SK-N-SH (cell line): ENCODE measurements at regions not wholly inside any gene's neighbourhood (a gene's known extent, or its start where the extent isn't known, plus 50 kb on each side); places are given as distances from the start of the nearest gene placed in this dataset.

ENCODE experiments used
- CTCF ChIA-PET: fragments of 300-600, 350-600 bp; formaldehyde crosslinking; extraction: SDS; loops from one replicate; lab custom pipeline; 2021; lab: Yijun Ruan, JAX
- POLR2A ChIA-PET: fragments of 350-600 bp; sonication (Branson Sonifier 250); formaldehyde crosslinking; extraction: SDS; loops from one replicate; lab custom pipeline; 2020; ENCODE audit warnings: antibody characterized with exemption, inconsistent platforms; lab: Yijun Ruan, JAX
- DNase-seq: peaks from one replicate; pipeline ENCODE4 v3.0.0; 2012
- H2AFZ ChIP-seq: fragments of 200-600 bp; sonication (generic); 2 replicates; pipeline ENCODE4 v1.8.1; 2016; ENCODE audit warnings: antibody characterized with exemption, mild to moderate bottlenecking, low read depth
- H3F3A ChIP-seq: fragments of 200-600 bp; sonication (generic); replicated peaks from 2 replicates; pipeline ENCODE3; 2016; ENCODE audit warnings: antibody characterized with exemption, mild to moderate bottlenecking; ENCODE audit not compliant: insufficient read depth
- H3K27ac ChIP-seq, 2 experiments: fragments of 200-500 bp in 1 of 2; fragments of 200-600 bp in 1 of 2; sonication (Bioruptor generic) in 1 of 2; sonication (generic), shearing (Covaris generic) in 1 of 2; 2 replicates each; pipeline versions ENCODE4 v1.5.1 to v1.6.1; 2014 to 2016; ENCODE audit warnings: low read depth in 2 of 2, inconsistent platforms in 1 of 2, low read length in 1 of 2, mild to moderate bottlenecking in 1 of 2, mixed read lengths in 1 of 2
- H3K27me3 ChIP-seq: fragments of 200-600 bp; sonication (generic), shearing (Covaris generic); 2 replicates; pipeline ENCODE4 v1.6.1; 2016; ENCODE audit warnings: mixed run types; ENCODE audit not compliant: insufficient read depth
- H3K36me3 ChIP-seq, 2 experiments: fragments of 200-500 bp in 1 of 2; fragments of 200-600 bp in 1 of 2; sonication (Bioruptor generic) in 1 of 2; sonication (generic) in 1 of 2; replicated peaks in 1 of 2; 2 replicates each; pipeline versions ENCODE3 to v1.5.1; 2014 to 2016; ENCODE audit warnings: low read length in 1 of 2, mild to moderate bottlenecking in 1 of 2; ENCODE audit not compliant: insufficient read depth in 2 of 2, control insufficient read depth in 1 of 2
- H3K4me1 ChIP-seq, 2 experiments: fragments of 200-500 bp in 1 of 2; fragments of 200-600 bp in 1 of 2; sonication (Bioruptor generic) in 1 of 2; sonication (generic), shearing (Covaris generic) in 1 of 2; 2 replicates each; pipeline versions ENCODE4 v1.5.1 to v1.6.1; 2014 to 2016; ENCODE audit warnings: low read depth in 1 of 2, low read length in 1 of 2, mixed run types in 1 of 2; ENCODE audit not compliant: insufficient read depth in 2 of 2, control insufficient read depth in 1 of 2
- H3K4me2 ChIP-seq: fragments of 200-600 bp; sonication (generic), shearing (Covaris generic); 2 replicates; pipeline ENCODE4 v1.6.1; 2017; ENCODE audit warnings: mixed run types
- H3K4me3 ChIP-seq, 2 experiments: fragments of 200-500 bp in 1 of 2; fragments of 200-600 bp in 1 of 2; sonication (Bioruptor generic) in 1 of 2; sonication (generic), shearing (Covaris generic) in 1 of 2; 2 replicates each; pipeline versions ENCODE4 v1.5.1 to v1.8.1; 2014 to 2016; ENCODE audit warnings: low read depth in 2 of 2, inconsistent platforms in 1 of 2, low read length in 1 of 2, mild to moderate bottlenecking in 1 of 2, mixed read lengths in 1 of 2, moderate library complexity in 1 of 2
- H3K79me2 ChIP-seq: fragments of 200-600 bp; sonication (generic); 2 replicates; pipeline ENCODE4 v1.8.1; 2017; ENCODE audit warnings: mild to moderate bottlenecking; ENCODE audit not compliant: insufficient read depth
- H3K9ac ChIP-seq: fragments of 200-600 bp; sonication (generic); 2 replicates; pipeline ENCODE4 v1.6.1; 2017; ENCODE audit warnings: mixed run types
- H3K9me2 ChIP-seq: fragments of 200-600 bp; sonication (generic); 2 replicates; pipeline ENCODE4 v1.6.1; 2017; ENCODE audit warnings: mixed run types
- H3K9me3 ChIP-seq: fragments of 200-600 bp; sonication (generic); 2 replicates; pipeline ENCODE4 v1.6.1; 2017; ENCODE audit warnings: mixed run types, mild to moderate bottlenecking, moderate library complexity
- H4K20me1 ChIP-seq: fragments of 200-600 bp; sonication (generic); 2 replicates; pipeline ENCODE4 v1.6.1; 2017; ENCODE audit warnings: mild to moderate bottlenecking, mixed run types; ENCODE audit not compliant: insufficient read depth
- ELF1 ChIP-seq: IDR thresholded peaks from 2 replicates; pipeline ENCODE4 v1.4.0; 2012
- GATA2 ChIP-seq: sonication (generic); formaldehyde crosslinking; IDR thresholded peaks from 2 replicates; pipeline ENCODE4 v1.5.0; 2020; ENCODE audit warnings: mild to moderate bottlenecking, missing genetic modification reagents
- JUND ChIP-seq: IDR thresholded peaks from 2 replicates; pipeline ENCODE4 v1.4.0; 2012
- MAX ChIP-seq: IDR thresholded peaks from 2 replicates; pipeline ENCODE4 v1.4.0; 2012; ENCODE audit warnings: low read depth
- NFIC ChIP-seq: IDR thresholded peaks from 2 replicates; pipeline ENCODE4 v1.4.0; 2012; ENCODE audit warnings: borderline replicate concordance
- NRF1 ChIP-seq: IDR thresholded peaks from 2 replicates; pipeline ENCODE4 v1.6.1; 2012; ENCODE audit warnings: low read depth, mild to moderate bottlenecking, low read length
- POLR2AphosphoS5 ChIP-seq: IDR thresholded peaks from 2 replicates; pipeline ENCODE4 v1.6.1; 2012; ENCODE audit warnings: low read depth, low read length
- REST ChIP-seq: IDR thresholded peaks from 2 replicates; pipeline ENCODE4 v1.6.1; 2012; ENCODE audit warnings: mild to moderate bottlenecking, low read depth, low read length, moderate library complexity
- TAF1 ChIP-seq: IDR thresholded peaks from 2 replicates; pipeline ENCODE4 v1.6.1; 2012; ENCODE audit warnings: low read depth, mild to moderate bottlenecking, low read length, moderate library complexity, borderline replicate concordance
- TEAD4 ChIP-seq: IDR thresholded peaks from 2 replicates; pipeline ENCODE4 v1.4.0; 2012; ENCODE audit warnings: mild to moderate bottlenecking, borderline replicate concordance; ENCODE audit not compliant: insufficient read depth
- USF1 ChIP-seq: IDR thresholded peaks from 2 replicates; pipeline ENCODE4 v1.4.0; 2012; ENCODE audit warnings: low read depth, borderline replicate concordance
- USF2 ChIP-seq: fragments of 150-350 bp; IDR thresholded peaks from 2 replicates; pipeline ENCODE4 v1.6.1; 2017; ENCODE audit warnings: antibody characterized with exemption, low read length, low read depth, borderline replicate concordance
- WGBS: methylation state at CpG from one replicate; pipeline ENCODE4 v1.1.6; 2017; ENCODE audit warnings: low lambda C conversion rate; 5-methylcytosine and 5-hydroxymethylcytosine counted together

GRCh38 chr2:53448591-53448990 lies 319.0 kb upstream of the CHAC2 start:
- no peak overlapping the region for H3K4me3 ChIP-seq
- no peaks in the 10 kb centered on the region for H3K36me3 ChIP-seq
- no peaks in the 10 kb centered on the region for H3K9me2 ChIP-seq
- H3K27me3 ChIP-seq = no peaks in the 10 kb centered on the region
- no peaks in the 10 kb centered on the region for H4K20me1 ChIP-seq
- no peaks in the 10 kb centered on the region for H3K9me3 ChIP-seq
- POLR2A ChIA-PET = no interaction called here
- CTCF ChIA-PET = interaction anchor here (1.3 kb wide), 1 partner anchor 29 kb away, joined by 3 read pairs; no protein-coding TSS in a partner anchor
- H2AFZ ChIP-seq = no peak overlapping the region
- no peaks in the 10 kb centered on the region for H3K79me2 ChIP-seq
- H3F3A ChIP-seq = no peaks in the 10 kb centered on the region
- H3K9ac ChIP-seq = no peak overlapping the region
- TF ChIP-seq TAF1 (no peak), NRF1 (no peak), TEAD4 (no peak), GATA2 (no peak), USF1 (no peak), ELF1 (no peak), USF2 (no peak), JUND (no peak), NFIC (no peak), MAX (no peak)
- no peak for DNase-seq
- H3K27ac ChIP-seq = no peak overlapping the region
- H3K4me1 ChIP-seq = no peaks in the 10 kb centered on the region
- 0% methylated on average over 1 of the region's 1 CpG for WGBS
- H3K4me2 ChIP-seq = no peak overlapping the region

- no peak overlapping the region for H2AFZ ChIP-seq
- H3K36me3 ChIP-seq = no peaks in the 10 kb centered on the region
- TF ChIP-seq POLR2AphosphoS5 (no peak), REST (no peak)
- no peak overlapping the region for H3K4me2 ChIP-seq
- H4K20me1 ChIP-seq = no peaks in the 10 kb centered on the region
- no peak overlapping the region for H3K4me3 ChIP-seq
- POLR2A ChIA-PET = no interaction called here
- no peak overlapping the region for H3K9ac ChIP-seq
- H3K9me3 ChIP-seq = no peaks in the 10 kb centered on the region
- CTCF ChIA-PET = interaction anchor here (0.5 to 1.3 kb wide), 2 partner anchors 16 to 29 kb away, joined by 3 read pairs; no protein-coding TSS in a partner anchor
- no peaks in the 10 kb centered on the region for H3K79me2 ChIP-seq
- H3K9me2 ChIP-seq = no peaks in the 10 kb centered on the region
- DNase-seq = no peak
- no peaks in the 10 kb centered on the region for H3F3A ChIP-seq
- no peaks in the 10 kb centered on the region for H3K4me1 ChIP-seq
- no peak overlapping the region for H3K27ac ChIP-seq
- 74% methylated on average over 5 of the region's 5 CpGs for WGBS
- no peaks in the 10 kb centered on the region for H3K27me3 ChIP-seq
Observed at GRCh38 chr2:53448086-53448485, 319.5 kb upstream of the CHAC2 start.
